WTC11 (cell line): ENCODE measurements at regions not wholly inside any gene's neighbourhood (a gene's known extent, or its start where the extent isn't known, plus 50 kb on each side); places are given as distances from the start of the nearest gene placed in this dataset.

Experiments
- ELF4 ChIP-seq: sonication (generic); formaldehyde crosslinking; IDR thresholded peaks from 2 replicates; pipeline ENCODE4 v1.8.1; 2022; ENCODE audit warnings: low read depth, mild to moderate bottlenecking, moderate library complexity, missing genetic modification reagents
- GTF2I ChIP-seq: fragments of 250-450 bp; sonication (Bioruptor Pico); conservative IDR thresholded peaks from 2 replicates; pipeline ENCODE4 v1.4.0; 2021; ENCODE audit warnings: mild to moderate bottlenecking
- IRF2 ChIP-seq: sonication (generic); formaldehyde crosslinking; IDR thresholded peaks from 2 replicates; pipeline ENCODE4 v1.8.0; 2022; ENCODE audit warnings: low read depth, missing genetic modification reagents, borderline replicate concordance
- MYBL2 ChIP-seq: sonication (generic); formaldehyde crosslinking; IDR thresholded peaks from 2 replicates; pipeline ENCODE4 v1.8.1; 2023; ENCODE audit warnings: mild to moderate bottlenecking, moderate library complexity, missing genetic modification reagents
- NR1H2 ChIP-seq: sonication (generic); formaldehyde crosslinking; IDR thresholded peaks from 2 replicates; pipeline ENCODE4 v1.9.0; 2021; ENCODE audit warnings: mild to moderate bottlenecking, moderate library complexity, missing genetic modification reagents
- RELA ChIP-seq: sonication (generic); formaldehyde crosslinking; IDR thresholded peaks from 2 replicates; pipeline ENCODE4 v1.8.1; 2022; ENCODE audit warnings: missing genetic modification reagents, mild to moderate bottlenecking, borderline replicate concordance
- SP1 ChIP-seq: sonication (generic); formaldehyde crosslinking; conservative IDR thresholded peaks from 2 replicates; pipeline ENCODE4 v1.8.1; 2022; ENCODE audit warnings: missing genetic modification reagents
- TF ChIP-seq, protein P1 (sequence below): fragments of 250-450 bp; sonication (Bioruptor Pico); IDR thresholded peaks from 2 replicates; pipeline ENCODE4 v2.1.2; 2022; ENCODE audit warnings: mild to moderate bottlenecking, moderate library complexity
- TF ChIP-seq, protein P2 (sequence below): fragments of 200-600 bp; IDR thresholded peaks from 2 replicates; pipeline ENCODE4 v1.8.0; 2022; ENCODE audit warnings: antibody characterized with exemption
- TF ChIP-seq, protein P3 (sequence below): sonication (generic); formaldehyde crosslinking; IDR thresholded peaks from 2 replicates; pipeline ENCODE4 v1.8.0; 2022; ENCODE audit warnings: mild to moderate bottlenecking, missing genetic modification reagents
- TF ChIP-seq, protein P4 (sequence below): sonication (generic); formaldehyde crosslinking; IDR thresholded peaks from 2 replicates; pipeline ENCODE4 v1.8.1; 2022; ENCODE audit warnings: mild to moderate bottlenecking, moderate library complexity, missing genetic modification reagents
- TF ChIP-seq, protein P5 (sequence below): sonication (generic); formaldehyde crosslinking; IDR thresholded peaks from 2 replicates; pipeline ENCODE4 v1.8.1; 2022; ENCODE audit warnings: low read depth, missing genetic modification reagents, borderline replicate concordance
- TF ChIP-seq, protein P6 (sequence below): sonication (generic); formaldehyde crosslinking; IDR thresholded peaks from 2 replicates; pipeline ENCODE4 v1.8.0; 2023; ENCODE audit warnings: missing genetic modification reagents, mild to moderate bottlenecking, borderline replicate concordance

DNA sequence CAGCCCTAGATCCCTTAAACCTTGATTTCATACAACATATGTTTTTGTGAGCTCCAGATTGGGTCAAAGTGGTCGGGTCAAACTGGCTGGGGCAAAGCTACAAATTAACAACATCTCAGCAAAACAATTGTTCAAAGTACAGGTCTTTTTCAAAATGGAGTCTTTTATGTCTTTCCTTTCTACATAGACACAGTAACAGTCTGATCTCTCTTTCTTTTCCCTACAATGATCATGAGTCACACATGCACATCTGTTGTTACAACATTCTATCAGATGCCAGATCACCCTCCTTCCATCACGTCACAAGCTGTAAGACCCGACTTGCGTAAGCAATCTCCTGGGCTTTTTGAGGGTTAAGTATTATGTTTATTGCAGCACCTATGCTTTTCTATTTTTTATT lies 55.1 kb downstream of the RHOB start:
- TF ChIP-seq, protein P1, sequence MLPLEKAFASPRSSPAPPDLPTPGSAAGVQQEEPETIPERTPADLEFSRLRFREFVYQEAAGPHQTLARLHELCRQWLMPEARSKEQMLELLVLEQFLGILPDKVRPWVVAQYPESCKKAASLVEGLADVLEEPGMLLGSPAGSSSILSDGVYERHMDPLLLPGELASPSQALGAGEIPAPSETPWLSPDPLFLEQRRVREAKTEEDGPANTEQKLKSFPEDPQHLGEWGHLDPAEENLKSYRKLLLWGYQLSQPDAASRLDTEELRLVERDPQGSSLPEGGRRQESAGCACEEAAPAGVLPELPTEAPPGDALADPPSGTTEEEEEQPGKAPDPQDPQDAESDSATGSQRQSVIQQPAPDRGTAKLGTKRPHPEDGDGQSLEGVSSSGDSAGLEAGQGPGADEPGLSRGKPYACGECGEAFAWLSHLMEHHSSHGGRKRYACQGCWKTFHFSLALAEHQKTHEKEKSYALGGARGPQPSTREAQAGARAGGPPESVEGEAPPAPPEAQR, result no peak
- TF ChIP-seq, protein P2, sequence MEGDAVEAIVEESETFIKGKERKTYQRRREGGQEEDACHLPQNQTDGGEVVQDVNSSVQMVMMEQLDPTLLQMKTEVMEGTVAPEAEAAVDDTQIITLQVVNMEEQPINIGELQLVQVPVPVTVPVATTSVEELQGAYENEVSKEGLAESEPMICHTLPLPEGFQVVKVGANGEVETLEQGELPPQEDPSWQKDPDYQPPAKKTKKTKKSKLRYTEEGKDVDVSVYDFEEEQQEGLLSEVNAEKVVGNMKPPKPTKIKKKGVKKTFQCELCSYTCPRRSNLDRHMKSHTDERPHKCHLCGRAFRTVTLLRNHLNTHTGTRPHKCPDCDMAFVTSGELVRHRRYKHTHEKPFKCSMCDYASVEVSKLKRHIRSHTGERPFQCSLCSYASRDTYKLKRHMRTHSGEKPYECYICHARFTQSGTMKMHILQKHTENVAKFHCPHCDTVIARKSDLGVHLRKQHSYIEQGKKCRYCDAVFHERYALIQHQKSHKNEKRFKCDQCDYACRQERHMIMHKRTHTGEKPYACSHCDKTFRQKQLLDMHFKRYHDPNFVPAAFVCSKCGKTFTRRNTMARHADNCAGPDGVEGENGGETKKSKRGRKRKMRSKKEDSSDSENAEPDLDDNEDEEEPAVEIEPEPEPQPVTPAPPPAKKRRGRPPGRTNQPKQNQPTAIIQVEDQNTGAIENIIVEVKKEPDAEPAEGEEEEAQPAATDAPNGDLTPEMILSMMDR, result no peak
- TF ChIP-seq, protein P3, sequence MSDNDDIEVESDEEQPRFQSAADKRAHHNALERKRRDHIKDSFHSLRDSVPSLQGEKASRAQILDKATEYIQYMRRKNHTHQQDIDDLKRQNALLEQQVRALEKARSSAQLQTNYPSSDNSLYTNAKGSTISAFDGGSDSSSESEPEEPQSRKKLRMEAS (CRISPR knock-in tag), result no peak
- TF ChIP-seq IRF2 (no peak), MYBL2 (no peak), SP1 (CRISPR knock-in tag) (no peak), NR1H2 (CRISPR knock-in tag) (no peak), GTF2I (CRISPR knock-in tag) (no peak), ELF4 (no peak), RELA (CRISPR knock-in tag) (no peak)
- TF ChIP-seq, protein P4, sequence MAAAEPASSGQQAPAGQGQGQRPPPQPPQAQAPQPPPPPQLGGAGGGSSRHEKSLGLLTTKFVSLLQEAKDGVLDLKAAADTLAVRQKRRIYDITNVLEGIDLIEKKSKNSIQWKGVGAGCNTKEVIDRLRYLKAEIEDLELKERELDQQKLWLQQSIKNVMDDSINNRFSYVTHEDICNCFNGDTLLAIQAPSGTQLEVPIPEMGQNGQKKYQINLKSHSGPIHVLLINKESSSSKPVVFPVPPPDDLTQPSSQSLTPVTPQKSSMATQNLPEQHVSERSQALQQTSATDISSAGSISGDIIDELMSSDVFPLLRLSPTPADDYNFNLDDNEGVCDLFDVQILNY (CRISPR knock-in tag), result no peak
- TF ChIP-seq, protein P5, sequence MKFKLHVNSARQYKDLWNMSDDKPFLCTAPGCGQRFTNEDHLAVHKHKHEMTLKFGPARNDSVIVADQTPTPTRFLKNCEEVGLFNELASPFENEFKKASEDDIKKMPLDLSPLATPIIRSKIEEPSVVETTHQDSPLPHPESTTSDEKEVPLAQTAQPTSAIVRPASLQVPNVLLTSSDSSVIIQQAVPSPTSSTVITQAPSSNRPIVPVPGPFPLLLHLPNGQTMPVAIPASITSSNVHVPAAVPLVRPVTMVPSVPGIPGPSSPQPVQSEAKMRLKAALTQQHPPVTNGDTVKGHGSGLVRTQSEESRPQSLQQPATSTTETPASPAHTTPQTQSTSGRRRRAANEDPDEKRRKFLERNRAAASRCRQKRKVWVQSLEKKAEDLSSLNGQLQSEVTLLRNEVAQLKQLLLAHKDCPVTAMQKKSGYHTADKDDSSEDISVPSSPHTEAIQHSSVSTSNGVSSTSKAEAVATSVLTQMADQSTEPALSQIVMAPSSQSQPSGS (CRISPR knock-in tag), result no peak
- TF ChIP-seq, protein P6, sequence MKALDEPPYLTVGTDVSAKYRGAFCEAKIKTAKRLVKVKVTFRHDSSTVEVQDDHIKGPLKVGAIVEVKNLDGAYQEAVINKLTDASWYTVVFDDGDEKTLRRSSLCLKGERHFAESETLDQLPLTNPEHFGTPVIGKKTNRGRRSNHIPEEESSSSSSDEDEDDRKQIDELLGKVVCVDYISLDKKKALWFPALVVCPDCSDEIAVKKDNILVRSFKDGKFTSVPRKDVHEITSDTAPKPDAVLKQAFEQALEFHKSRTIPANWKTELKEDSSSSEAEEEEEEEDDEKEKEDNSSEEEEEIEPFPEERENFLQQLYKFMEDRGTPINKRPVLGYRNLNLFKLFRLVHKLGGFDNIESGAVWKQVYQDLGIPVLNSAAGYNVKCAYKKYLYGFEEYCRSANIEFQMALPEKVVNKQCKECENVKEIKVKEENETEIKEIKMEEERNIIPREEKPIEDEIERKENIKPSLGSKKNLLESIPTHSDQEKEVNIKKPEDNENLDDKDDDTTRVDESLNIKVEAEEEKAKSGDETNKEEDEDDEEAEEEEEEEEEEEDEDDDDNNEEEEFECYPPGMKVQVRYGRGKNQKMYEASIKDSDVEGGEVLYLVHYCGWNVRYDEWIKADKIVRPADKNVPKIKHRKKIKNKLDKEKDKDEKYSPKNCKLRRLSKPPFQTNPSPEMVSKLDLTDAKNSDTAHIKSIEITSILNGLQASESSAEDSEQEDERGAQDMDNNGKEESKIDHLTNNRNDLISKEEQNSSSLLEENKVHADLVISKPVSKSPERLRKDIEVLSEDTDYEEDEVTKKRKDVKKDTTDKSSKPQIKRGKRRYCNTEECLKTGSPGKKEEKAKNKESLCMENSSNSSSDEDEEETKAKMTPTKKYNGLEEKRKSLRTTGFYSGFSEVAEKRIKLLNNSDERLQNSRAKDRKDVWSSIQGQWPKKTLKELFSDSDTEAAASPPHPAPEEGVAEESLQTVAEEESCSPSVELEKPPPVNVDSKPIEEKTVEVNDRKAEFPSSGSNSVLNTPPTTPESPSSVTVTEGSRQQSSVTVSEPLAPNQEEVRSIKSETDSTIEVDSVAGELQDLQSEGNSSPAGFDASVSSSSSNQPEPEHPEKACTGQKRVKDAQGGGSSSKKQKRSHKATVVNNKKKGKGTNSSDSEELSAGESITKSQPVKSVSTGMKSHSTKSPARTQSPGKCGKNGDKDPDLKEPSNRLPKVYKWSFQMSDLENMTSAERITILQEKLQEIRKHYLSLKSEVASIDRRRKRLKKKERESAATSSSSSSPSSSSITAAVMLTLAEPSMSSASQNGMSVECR (CRISPR knock-in tag), result no peak
